Osteocyte (in vitro differentiated cells): ENCODE measurements at regions not wholly inside any gene's neighbourhood (a gene's known extent, or its start where the extent isn't known, plus 50 kb on each side); places are given as distances from the start of the nearest gene placed in this dataset.
"Not testable (repeated sequence)": the region's sequence is repeated elsewhere in the genome, so short reads cannot be mapped to it uniquely, and the experiment has no call there.

Experiments used
- DNase-seq: peaks from one replicate; pipeline ENCODE4 v3.0.0; 2021; ENCODE audit warnings: mixed read lengths; ENCODE audit not compliant: unreplicated experiment; ENCODE audit errors: extremely low spot score
- H3K27ac Mint-ChIP-seq: one replicate; pipeline ENCODE4 v1.8.0; 2021; ENCODE audit warnings: mild to moderate bottlenecking, mixed read lengths; ENCODE audit not compliant: unreplicated experiment
- H3K27me3 Mint-ChIP-seq: one replicate; pipeline ENCODE4 v1.8.0; 2021; ENCODE audit warnings: mixed read lengths; ENCODE audit not compliant: unreplicated experiment
- H3K36me3 Mint-ChIP-seq: one replicate; pipeline ENCODE4 v1.8.0; 2021; ENCODE audit warnings: mixed read lengths; ENCODE audit not compliant: unreplicated experiment
- H3K4me1 Mint-ChIP-seq: one replicate; pipeline ENCODE4 v1.8.0; 2021; ENCODE audit warnings: mixed read lengths; ENCODE audit not compliant: unreplicated experiment
- H3K4me3 Mint-ChIP-seq: one replicate; pipeline ENCODE4 v1.8.0; 2021; ENCODE audit warnings: mild to moderate bottlenecking, moderate library complexity, mixed read lengths; ENCODE audit not compliant: unreplicated experiment
- H3K9me3 Mint-ChIP-seq: one replicate; pipeline ENCODE4 v1.8.0; 2021; ENCODE audit warnings: mixed read lengths; ENCODE audit not compliant: unreplicated experiment
- CTCF ChIP-seq: fragments of 200-600 bp; sonication (generic); IDR thresholded peaks from 2 replicates; pipeline ENCODE4 v1.5.0; 2021; ENCODE audit warnings: antibody characterized with exemption, mild to moderate bottlenecking, moderate library complexity

GRCh38 chr11:3583476-3583875 lies 58.3 kb downstream of the ART5 start:
- not testable (repeated sequence) for H3K36me3 Mint-ChIP-seq, H3K9me3 Mint-ChIP-seq, H3K27ac Mint-ChIP-seq, H3K4me3 Mint-ChIP-seq, DNase-seq
- H3K4me1 Mint-ChIP-seq = peaks cover 12% of the 10 kb centered on the region
- peaks cover 53% of the 10 kb centered on the region for H3K27me3 Mint-ChIP-seq

GRCh38 chr11:3581389-3581725 lies 60.4 kb downstream of the ART5 start:
- not testable (repeated sequence) for H3K27ac Mint-ChIP-seq, H3K9me3 Mint-ChIP-seq, DNase-seq, H3K36me3 Mint-ChIP-seq
- H3K4me1 Mint-ChIP-seq = peaks cover 12% of the 10 kb centered on the region
- H3K4me3 Mint-ChIP-seq = peak overlapping the region; percentile 44
- peaks cover 44% of the 10 kb centered on the region for H3K27me3 Mint-ChIP-seq

GRCh38 chr11:3580487-3581388 lies 61.1 kb downstream of the ART5 start:
- not testable (repeated sequence) for H3K27ac Mint-ChIP-seq, H3K9me3 Mint-ChIP-seq, H3K36me3 Mint-ChIP-seq
- Mint-ChIP-seq H3K4me1 (peaks cover 15% of the 10 kb centered on the region), H3K4me3 (peak overlapping the region; percentile 48), H3K27me3 (peaks cover 49% of the 10 kb centered on the region)
- peak; percentile 90 for DNase-seq
- peak; percentile 88 for TF ChIP-seq CTCF

- H3K27me3 Mint-ChIP-seq = peaks cover 49% of the 10 kb centered on the region
- not testable (repeated sequence) for H3K36me3 Mint-ChIP-seq, H3K27ac Mint-ChIP-seq, DNase-seq, H3K9me3 Mint-ChIP-seq
- peak overlapping the region; percentile 29 for H3K4me3 Mint-ChIP-seq
- peaks cover 15% of the 10 kb centered on the region for H3K4me1 Mint-ChIP-seq
Observed at GRCh38 chr11:3579600-3580459, 62.0 kb downstream of the ART5 start.

GRCh38 chr11:3576066-3576604 lies 65.7 kb downstream of the ART5 start:
- H3K27ac Mint-ChIP-seq, H3K4me3 Mint-ChIP-seq, H3K9me3 Mint-ChIP-seq, DNase-seq, H3K36me3 Mint-ChIP-seq, H3K4me1 Mint-ChIP-seq: not testable (repeated sequence)
- peaks cover 44% of the 10 kb centered on the region for H3K27me3 Mint-ChIP-seq

GRCh38 chr11:3572976-3573647 lies 68.7 kb downstream of the ART5 start:
- H3K36me3 Mint-ChIP-seq, H3K27ac Mint-ChIP-seq, H3K4me1 Mint-ChIP-seq, DNase-seq, H3K4me3 Mint-ChIP-seq, H3K9me3 Mint-ChIP-seq: not testable (repeated sequence)
- H3K27me3 Mint-ChIP-seq = peaks cover 36% of the 10 kb centered on the region

- not testable (repeated sequence) for H3K9me3 Mint-ChIP-seq, H3K27ac Mint-ChIP-seq, H3K4me3 Mint-ChIP-seq, DNase-seq, H3K4me1 Mint-ChIP-seq, H3K36me3 Mint-ChIP-seq
- peaks cover 41% of the 10 kb centered on the region for H3K27me3 Mint-ChIP-seq
Observed at GRCh38 chr11:3571752-3572151, 70.0 kb downstream of the ART5 start.

- H3K9me3 Mint-ChIP-seq, H3K36me3 Mint-ChIP-seq, H3K4me1 Mint-ChIP-seq, H3K4me3 Mint-ChIP-seq, DNase-seq, H3K27ac Mint-ChIP-seq: not testable (repeated sequence)
- H3K27me3 Mint-ChIP-seq = peaks cover 44% of the 10 kb centered on the region
Observed at GRCh38 chr11:3565838-3566237, 76.0 kb downstream of the ART5 start.
